OCI-LY1 (cell line): ENCODE measurements at regions not wholly inside any gene's neighbourhood (a gene's known extent, or its start where the extent isn't known, plus 50 kb on each side); places are given as distances from the start of the nearest gene placed in this dataset.

Experiments used
- H2AFZ ChIP-seq: fragments of 200-600 bp; sonication (generic), shearing (Covaris generic); 2 replicates; pipeline ENCODE4 v1.6.0; 2014; ENCODE audit warnings: antibody characterized with exemption, mild to moderate bottlenecking, low read length
- H3F3A ChIP-seq: fragments of 200-600 bp; sonication (generic), shearing (Covaris generic); 2 replicates; pipeline ENCODE4 v1.6.0; 2014; ENCODE audit warnings: mild to moderate bottlenecking, antibody characterized with exemption, low read length, moderate library complexity; ENCODE audit not compliant: insufficient read depth
- H3K27ac ChIP-seq: fragments of 200-600 bp; sonication (generic); 2 replicates; pipeline ENCODE4 v1.5.1; 2014; ENCODE audit warnings: low read length, mixed run types, mild to moderate bottlenecking, low read depth; ENCODE audit not compliant: poor library complexity, severe bottlenecking
- H3K27me3 ChIP-seq: fragments of 200-600 bp; sonication (generic); 2 replicates; pipeline ENCODE4 v1.6.0; 2014; ENCODE audit warnings: antibody characterized with exemption, mild to moderate bottlenecking, low read length, moderate library complexity; ENCODE audit not compliant: insufficient read depth
- H3K36me3 ChIP-seq: fragments of 200-600 bp; sonication (generic); 2 replicates; pipeline ENCODE4 v1.6.1; 2014; ENCODE audit warnings: mild to moderate bottlenecking, antibody characterized with exemption, low read length, moderate library complexity, mixed read lengths; ENCODE audit not compliant: insufficient read depth
- H3K4me1 ChIP-seq: fragments of 200-600 bp; sonication (generic); 2 replicates; pipeline ENCODE4 v1.5.1; 2014; ENCODE audit warnings: mild to moderate bottlenecking, low read length, moderate library complexity; ENCODE audit not compliant: insufficient read depth, severe bottlenecking
- H3K4me2 ChIP-seq: fragments of 200-600 bp; sonication (generic), shearing (Covaris generic); 2 replicates; pipeline ENCODE4 v1.6.1; 2014; ENCODE audit warnings: low read length
- H3K4me3 ChIP-seq: fragments of 200-600 bp; sonication (generic); 2 replicates; pipeline ENCODE4 v1.5.1; 2014; ENCODE audit warnings: low read length, low read depth, mild to moderate bottlenecking, mixed read lengths; ENCODE audit not compliant: poor library complexity, severe bottlenecking
- H3K79me2 ChIP-seq: fragments of 200-600 bp; shearing (Covaris generic); 2 replicates; pipeline ENCODE4 v1.6.1; 2016; ENCODE audit warnings: mixed run types, low read length, mixed read lengths; ENCODE audit not compliant: insufficient read depth
- H3K9ac ChIP-seq: fragments of 200-600 bp; sonication (generic), shearing (Covaris generic); 2 replicates; pipeline ENCODE4 v1.6.1; 2014; ENCODE audit warnings: mild to moderate bottlenecking, low read length, mixed read lengths
- H3K9me2 ChIP-seq: fragments of 200-600 bp; sonication (generic), shearing (Covaris generic); 2 replicates; pipeline ENCODE4 v1.6.1; 2014; ENCODE audit warnings: low read depth, mild to moderate bottlenecking, low read length, mixed read lengths
- H3K9me3 ChIP-seq: fragments of 200-600 bp; shearing (Covaris generic); 2 replicates; pipeline ENCODE4 v1.6.1; 2014; ENCODE audit warnings: low read length, mixed read lengths
- H4K20me1 ChIP-seq: fragments of 200-600 bp; sonication (generic), shearing (Covaris generic); 2 replicates; pipeline ENCODE4 v1.6.0; 2016; ENCODE audit warnings: mild to moderate bottlenecking, low read length; ENCODE audit not compliant: insufficient read depth
- CTCF ChIP-seq: fragments of 200-600 bp; sonication (generic), shearing (Covaris generic); IDR thresholded peaks from 2 replicates; pipeline ENCODE4 v1.5.1; 2017; ENCODE audit warnings: mild to moderate bottlenecking, antibody characterized with exemption, low read length, moderate library complexity, mixed read lengths
- EZH2 ChIP-seq: fragments of 200-600 bp; sonication (generic), shearing (Covaris generic); IDR thresholded peaks from 2 replicates; pipeline ENCODE4 v1.8.0; 2017; ENCODE audit warnings: borderline replicate concordance, mixed run types, mild to moderate bottlenecking, antibody characterized with exemption, low read length, moderate library complexity, mixed read lengths

- Histone ChIP-seq H3K4me1 (no peaks in the 10 kb centered on the region), H2AFZ (no peak overlapping the region), H3K4me3 (no peak overlapping the region), H3K27ac (no peak overlapping the region), H3K79me2 (no peaks in the 10 kb centered on the region), H4K20me1 (no peaks in the 10 kb centered on the region), H3K9ac (no peak overlapping the region), H3K4me2 (no peak overlapping the region), H3K36me3 (no peaks in the 10 kb centered on the region), H3K9me3 (no peaks in the 10 kb centered on the region), H3K27me3 (no peaks in the 10 kb centered on the region), H3F3A (no peaks in the 10 kb centered on the region), H3K9me2 (no peaks in the 10 kb centered on the region)
- TF ChIP-seq EZH2 (no peak), CTCF (no peak)
Measured at GRCh38 chr5:26669031-26669430, 369.4 kb downstream of the CDH9 start.

- no peak overlapping the region for H3K9ac ChIP-seq
- no peaks in the 10 kb centered on the region for H3K79me2 ChIP-seq
- no peak overlapping the region for H3K4me3 ChIP-seq
- TF ChIP-seq CTCF (no peak), EZH2 (no peak)
- H3K4me1 ChIP-seq, result no peaks in the 10 kb centered on the region
- H3K4me2 ChIP-seq, result no peak overlapping the region
- H2AFZ ChIP-seq, result no peak overlapping the region
- no peaks in the 10 kb centered on the region for H3K9me2 ChIP-seq
- no peaks in the 10 kb centered on the region for H4K20me1 ChIP-seq
- no peaks in the 10 kb centered on the region for H3K27me3 ChIP-seq
- no peaks in the 10 kb centered on the region for H3F3A ChIP-seq
- no peaks in the 10 kb centered on the region for H3K9me3 ChIP-seq
- H3K36me3 ChIP-seq, result no peaks in the 10 kb centered on the region
- H3K27ac ChIP-seq, result no peak overlapping the region
Measured at GRCh38 chr5:26666371-26666770, 372.0 kb downstream of the CDH9 start.

GRCh38 chr5:26663500-26663899 lies 374.9 kb downstream of the CDH9 start:
- no peak overlapping the region for H3K4me2 ChIP-seq
- no peaks in the 10 kb centered on the region for H3K4me1 ChIP-seq
- H2AFZ ChIP-seq, result no peak overlapping the region
- no peaks in the 10 kb centered on the region for H3K27me3 ChIP-seq
- no peaks in the 10 kb centered on the region for H4K20me1 ChIP-seq
- H3K79me2 ChIP-seq, result no peaks in the 10 kb centered on the region
- H3K9ac ChIP-seq, result no peak overlapping the region
- H3K27ac ChIP-seq, result no peak overlapping the region
- no peak for TF ChIP-seq EZH2
- no peak for TF ChIP-seq CTCF
- H3K9me2 ChIP-seq, result no peaks in the 10 kb centered on the region
- no peaks in the 10 kb centered on the region for H3K9me3 ChIP-seq
- no peaks in the 10 kb centered on the region for H3F3A ChIP-seq
- H3K36me3 ChIP-seq, result no peaks in the 10 kb centered on the region
- H3K4me3 ChIP-seq, result no peak overlapping the region
